AG04450 (cell line): ENCODE measurements at regions not wholly inside any gene's neighbourhood (a gene's known extent, or its start where the extent isn't known, plus 50 kb on each side); places are given as distances from the start of the nearest gene placed in this dataset.

Experiments used
- CTCF ChIA-PET: fragments of 300-600, 350-600 bp; formaldehyde crosslinking; extraction: SDS; loops from one replicate; lab custom pipeline; 2022; ENCODE audit warnings: antibody characterized with exemption, inconsistent platforms; lab: Charles Lee
- POLR2A ChIA-PET: fragments of 350-600 bp; formaldehyde crosslinking; extraction: SDS; loops from one replicate; lab custom pipeline; 2021; ENCODE audit warnings: antibody characterized with exemption, inconsistent platforms; lab: Yijun Ruan, JAX
- DNase-seq: peaks from one replicate; pipeline ENCODE4 v3.0.0-alpha.2; 2011; ENCODE audit warnings: low read depth, low spot score
- H3K27ac ChIP-seq: one replicate; pipeline ENCODE4 v1.5.1; 2012; ENCODE audit warnings: low read depth, low read length, control low read depth
- H3K27me3 ChIP-seq: one replicate; pipeline ENCODE4 v1.6.0; 2012; ENCODE audit warnings: low read length; ENCODE audit not compliant: control insufficient read depth, insufficient read depth
- H3K4me3 ChIP-seq: 2 replicates; pipeline ENCODE4 v1.5.1; 2011; ENCODE audit warnings: mild to moderate bottlenecking, low read depth, low read length, control low read depth
- H3K9me3 ChIP-seq: 2 replicates; pipeline ENCODE4 v1.5.1; 2012; ENCODE audit warnings: low read length; ENCODE audit not compliant: control insufficient read depth, insufficient read depth
- CTCF ChIP-seq: IDR thresholded peaks from 2 replicates; pipeline ENCODE4 v1.5.1; 2011; ENCODE audit warnings: low read depth, low read length, control low read depth, inconsistent platforms

DNA sequence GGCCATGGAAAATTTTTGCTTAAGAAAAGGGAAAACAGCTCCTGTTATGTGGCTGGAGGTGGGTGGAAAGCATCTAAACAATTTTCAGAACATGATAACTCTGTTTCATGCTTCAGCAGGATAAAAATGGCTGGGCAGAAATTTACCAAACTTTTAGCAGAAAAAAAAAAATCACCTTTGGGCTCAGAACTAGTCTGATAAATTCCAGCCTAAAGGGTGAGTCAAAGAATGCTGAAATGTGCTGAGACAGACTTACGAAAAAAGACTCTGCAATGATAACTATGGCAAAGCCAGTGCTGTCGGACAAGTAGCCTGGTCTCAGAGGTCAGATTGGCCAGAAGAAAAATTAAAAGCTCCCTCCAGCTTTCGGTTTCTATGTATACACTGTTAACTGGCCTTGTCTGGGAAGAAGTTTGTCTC, 123.6 kb downstream of the LRATD1 start:
- DNase-seq: peak; percentile 3

DNA sequence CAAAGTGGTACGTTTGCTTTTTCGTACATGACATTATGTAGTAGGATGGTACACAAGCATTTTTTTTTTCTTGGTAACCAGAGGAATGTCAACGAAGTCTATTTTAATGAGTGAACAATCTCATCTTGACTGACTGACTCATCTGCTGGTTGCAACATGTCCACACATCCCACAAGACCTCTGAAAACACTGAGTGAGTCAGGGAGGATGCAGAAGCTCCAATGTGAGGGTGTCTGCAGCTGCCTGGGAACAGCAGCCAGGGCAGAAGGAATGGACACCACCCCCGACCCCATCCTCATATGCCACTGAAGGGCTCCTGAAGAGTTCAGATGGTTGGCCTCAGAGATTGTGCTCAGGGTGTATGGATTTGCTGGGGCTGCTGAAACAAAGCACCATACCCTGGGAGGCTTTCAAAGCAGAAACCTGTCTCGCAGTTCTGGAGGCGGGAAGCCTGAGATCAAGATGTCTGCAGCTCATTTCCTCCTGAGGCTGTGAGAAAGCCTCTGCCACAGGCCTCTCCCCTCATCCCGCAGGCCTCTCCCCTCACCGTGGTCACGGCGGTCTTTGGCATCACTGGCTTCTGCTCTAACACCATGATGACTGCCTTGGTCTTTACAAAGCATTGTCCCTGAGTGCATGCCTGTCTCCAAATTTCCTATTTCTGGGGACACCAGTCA, 124.6 kb downstream of the LRATD1 start:
- H3K9me3 ChIP-seq: peaks cover 5% of the 10 kb centered on the region
- CTCF ChIA-PET: no interaction called here
- DNase-seq: peak; percentile 74
- H3K27me3 ChIP-seq: peaks cover 2% of the 10 kb centered on the region
- TF ChIP-seq CTCF: no peak
- POLR2A ChIA-PET: interaction anchor here (0.6 kb wide), 1 partner anchor 37 kb away, joined by 3 read pairs; no protein-coding TSS in a partner anchor
- H3K27ac ChIP-seq: peak overlapping the region; percentile 69
- no peak overlapping the region for H3K4me3 ChIP-seq

More for the DNA sequence above, 123.6 kb downstream of the LRATD1 start:
- peaks cover 2% of the 10 kb centered on the region for H3K27me3 ChIP-seq
- no peak overlapping the region for H3K4me3 ChIP-seq
- no peak for TF ChIP-seq CTCF
- ChIA-PET CTCF (no interaction called here), POLR2A (no interaction called here)
- peak overlapping the region; percentile 66 for H3K27ac ChIP-seq
- H3K9me3 ChIP-seq: peaks cover 5% of the 10 kb centered on the region

GRCh38 chr2:14759082-14759481, 126.6 kb downstream of the LRATD1 start:
- Histone ChIP-seq H3K9me3 (peaks cover 5% of the 10 kb centered on the region; the same call in 1 of the 2 replicates), H3K4me3 (no peak overlapping the region), H3K27ac (no peak overlapping the region), H3K27me3 (peaks cover 2% of the 10 kb centered on the region)
- DNase-seq: no peak
- no peak for TF ChIP-seq CTCF
- POLR2A ChIA-PET: no interaction called here
- CTCF ChIA-PET: no interaction called here

DNA sequence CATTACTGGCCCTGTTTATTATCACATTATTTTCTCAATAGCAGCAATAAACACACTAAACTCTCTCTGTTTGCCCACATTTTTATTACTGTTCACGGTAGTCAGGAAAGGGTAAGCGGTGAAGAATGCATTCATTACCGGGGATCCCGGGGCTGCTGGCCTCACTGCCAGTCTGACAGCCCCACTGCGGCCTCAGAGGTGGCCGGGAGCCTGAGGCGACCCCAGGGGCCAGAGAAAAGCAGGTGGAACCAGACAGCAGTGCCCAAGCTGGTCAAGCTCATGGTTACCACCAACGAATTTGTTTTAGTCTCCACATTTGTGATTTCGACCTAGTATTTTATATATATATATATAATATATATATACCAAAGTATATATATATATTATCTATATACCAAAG, 127.7 kb downstream of the LRATD1 start:
- Histone ChIP-seq H3K4me3 (no peak overlapping the region), H3K27me3 (no peaks in the 10 kb centered on the region), H3K9me3 (peaks cover 5% of the 10 kb centered on the region; the same call in 1 of the 2 replicates), H3K27ac (no peak overlapping the region)
- CTCF ChIA-PET: no interaction called here
- POLR2A ChIA-PET: no interaction called here
- DNase-seq: no peak
- TF ChIP-seq CTCF: no peak

DNA sequence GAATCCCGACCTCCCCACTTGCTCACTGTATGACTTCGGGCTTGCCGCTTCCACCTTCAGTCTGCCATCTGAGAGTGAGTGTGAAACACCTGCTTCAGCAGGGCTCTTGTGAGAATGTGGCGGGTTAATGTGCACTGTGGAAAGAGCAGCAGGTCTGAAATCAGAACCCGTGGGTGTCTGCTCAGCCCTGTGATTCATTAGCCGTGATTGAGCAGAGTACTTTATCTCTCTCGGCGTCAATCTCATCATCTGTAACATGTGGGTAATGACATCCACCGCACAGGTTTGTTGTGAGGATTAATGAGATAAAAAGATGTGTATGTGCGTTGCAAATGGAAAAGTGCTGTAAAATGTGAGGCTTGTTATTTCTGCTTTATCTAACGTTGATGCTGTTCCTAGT, 128.6 kb downstream of the LRATD1 start:
- POLR2A ChIA-PET: no interaction called here
- H3K4me3 ChIP-seq: no peak overlapping the region
- peaks cover 5% of the 10 kb centered on the region; the same call in 1 of the 2 replicates for H3K9me3 ChIP-seq
- no peak overlapping the region for H3K27ac ChIP-seq
- TF ChIP-seq CTCF: no peak
- no peak for DNase-seq
- no peaks in the 10 kb centered on the region for H3K27me3 ChIP-seq
- CTCF ChIA-PET: no interaction called here
